Naive thymus-derived CD4-positive, alpha-beta T cell (primary cell): ENCODE measurements at regions not wholly inside any gene's neighbourhood (a gene's known extent, or its start where the extent isn't known, plus 50 kb on each side); places are given as distances from the start of the nearest gene placed in this dataset.
A peak's percentile ranks its signal among the peaks of the same experiment; 100 is the strongest.

Experiments
- ATAC-seq: fragments of 150-1000 bp; cut with Tn5 transposase; 2 replicates; pipeline ENCODE4 v1.10.0; 2021; ENCODE audit warnings: mild to moderate bottlenecking, moderate library complexity
- CTCF ChIA-PET: fragments of 350-600 bp; sonication (Branson Sonifier 250); formaldehyde crosslinking; loops from one replicate; lab custom pipeline; 2021; ENCODE audit warnings: antibody characterized with exemption; lab: Charles Lee
- POLR2A ChIA-PET: fragments of 350-600 bp; sonication (Branson Sonifier 250); formaldehyde crosslinking; loops from one replicate; lab custom pipeline; 2021; ENCODE audit warnings: antibody characterized with exemption, inconsistent platforms; lab: Charles Lee
- DNase-seq, 9 donors: peaks; one replicate each; pipeline versions ENCODE4 v3.0.0 to v3.0.0-alpha.2; 2020 to 2022; ENCODE audit warnings: mixed read lengths in 1 of 9
- H3K27ac ChIP-seq: one replicate; pipeline ENCODE4 v1.7.0; 2013; ENCODE audit warnings: mild to moderate bottlenecking, low read depth, low read length, moderate library complexity
- H3K27me3 ChIP-seq, 2 donors: one replicate each; pipeline ENCODE4 v1.7.0; 2013; ENCODE audit warnings: low read length in 2 of 2, mild to moderate bottlenecking in 2 of 2, moderate library complexity in 2 of 2; ENCODE audit not compliant: control insufficient read depth in 2 of 2, insufficient read depth in 2 of 2
- H3K36me3 ChIP-seq, 3 experiments: 1 replicate in 2 of 3; 2 replicates in 1 of 3; pipeline ENCODE4 v1.7.0; 2013; ENCODE audit warnings: low read length in 3 of 3, mild to moderate bottlenecking in 3 of 3, moderate library complexity in 1 of 3; ENCODE audit not compliant: insufficient read depth in 3 of 3, control insufficient read depth in 2 of 3
- H3K4me1 ChIP-seq, 2 donors: one replicate each; pipeline ENCODE4 v1.7.0; 2013; ENCODE audit warnings: low read length in 2 of 2, mild to moderate bottlenecking in 2 of 2, moderate library complexity in 1 of 2; ENCODE audit not compliant: control insufficient read depth in 2 of 2, insufficient read depth in 2 of 2
- H3K4me3 ChIP-seq: 2 replicates; pipeline ENCODE4 v1.7.0; 2013; ENCODE audit warnings: mild to moderate bottlenecking, low read length
- H3K9me3 ChIP-seq, 3 experiments: 1 replicate in 2 of 3; 2 replicates in 1 of 3; pipeline ENCODE4 v1.7.0; 2013; ENCODE audit warnings: low read length in 3 of 3; ENCODE audit not compliant: control insufficient read depth in 2 of 3
- H3K27ac Mint-ChIP-seq, 9 donors: one replicate each; pipeline ENCODE4 v1.8.0; 2020 to 2022; ENCODE audit warnings: mixed read lengths in 9 of 9, mild to moderate bottlenecking in 8 of 9, moderate library complexity in 5 of 9, inconsistent platforms in 2 of 9
- H3K27me3 Mint-ChIP-seq, 5 donors: one replicate each; pipeline ENCODE4 v1.8.0; 2021 to 2022; ENCODE audit warnings: mixed read lengths in 5 of 5, mild to moderate bottlenecking in 1 of 5
- H3K36me3 Mint-ChIP-seq, 5 donors: one replicate each; pipeline ENCODE4 v1.8.0; 2020 to 2022; ENCODE audit warnings: mixed read lengths in 5 of 5, mild to moderate bottlenecking in 3 of 5, inconsistent platforms in 1 of 5
- H3K4me1 Mint-ChIP-seq, 7 donors: one replicate each; pipeline ENCODE4 v1.8.0; 2020 to 2022; ENCODE audit warnings: mixed read lengths in 7 of 7, mild to moderate bottlenecking in 3 of 7, inconsistent platforms in 1 of 7
- H3K4me3 Mint-ChIP-seq, 10 donors: one replicate each; pipeline ENCODE4 v1.8.0; 2020 to 2022; ENCODE audit warnings: mild to moderate bottlenecking in 10 of 10, mixed read lengths in 10 of 10, moderate library complexity in 6 of 10, inconsistent platforms in 2 of 10
- H3K9me3 Mint-ChIP-seq, 11 donors: one replicate each; pipeline ENCODE4 v1.8.0; 2020 to 2022; ENCODE audit warnings: mixed read lengths in 11 of 11, mild to moderate bottlenecking in 4 of 11, inconsistent platforms in 1 of 11, moderate library complexity in 1 of 11
- intact Hi-C, 2 donors: fragments of 100-400 bp; cut with micrococcal nuclease; formaldehyde crosslinking; loops; one replicate each; pipeline ENCODE4 v1.15.1; 2023

- Mint-ChIP-seq H3K9me3 (peaks cover 0 to 13% (median 4%) of the 10 kb centered on the region in 11 donors), H3K27ac (no peak overlapping the region), H3K4me3 (no peak overlapping the region), H3K27me3 (no peaks in the 10 kb centered on the region), H3K36me3 (no peaks in the 10 kb centered on the region), H3K4me1 (no peaks in the 10 kb centered on the region)
- DNase-seq (no peak), ATAC-seq (no peak)
- Histone ChIP-seq H3K4me3 (no peak overlapping the region), H3K4me1 (no peaks in the 10 kb centered on the region), H3K27ac (no peak overlapping the region), H3K27me3 (no peaks in the 10 kb centered on the region), H3K9me3 (no peaks in the 10 kb centered on the region), H3K36me3 (no peaks in the 10 kb centered on the region)
- CTCF ChIA-PET, result no interaction called here
- intact Hi-C loops, result no loop called here
- POLR2A ChIA-PET, result no interaction called here
These were observed 175.9 kb upstream of the SALL1 start for GRCh38 chr16:51327001-51327400.

GRCh38 chr16:51326131-51326856 is 175.2 kb upstream of the SALL1 start:
- DNase-seq, result no peak

GRCh38 chr16:51321251-51321650 is 170.2 kb upstream of the SALL1 start:
- intact Hi-C loops, result no loop called here
- CTCF ChIA-PET, result no interaction called here

More at GRCh38 chr16:51326131-51326856, 175.2 kb upstream of the SALL1 start:
- Histone ChIP-seq H3K4me1 (no peaks in the 10 kb centered on the region), H3K36me3 (no peaks in the 10 kb centered on the region), H3K27ac (no peak overlapping the region), H3K9me3 (no peaks in the 10 kb centered on the region), H3K4me3 (no peak overlapping the region), H3K27me3 (no peaks in the 10 kb centered on the region)
- H3K27ac Mint-ChIP-seq, result peak overlapping the region in 1 of 9 donors; percentile 37
- H3K9me3 Mint-ChIP-seq, result peaks cover 0 to 12% (median 4%) of the 10 kb centered on the region in 11 donors
- POLR2A ChIA-PET, result no interaction called here
- ATAC-seq, result no peak
- no peaks in the 10 kb centered on the region for H3K4me1 Mint-ChIP-seq
- H3K36me3 Mint-ChIP-seq, result no peaks in the 10 kb centered on the region
- H3K27me3 Mint-ChIP-seq, result no peaks in the 10 kb centered on the region
- CTCF ChIA-PET, result no interaction called here
- intact Hi-C loops, result no loop called here
- no peak overlapping the region for H3K4me3 Mint-ChIP-seq

GRCh38 chr16:51317575-51317974 is 166.5 kb upstream of the SALL1 start:
- POLR2A ChIA-PET, result no interaction called here
- H3K36me3 Mint-ChIP-seq, result no peaks in the 10 kb centered on the region
- peaks cover 0 to 13% (median 4%) of the 10 kb centered on the region in 11 donors for H3K9me3 Mint-ChIP-seq
- no peak for DNase-seq
- H3K27ac Mint-ChIP-seq, result no peak overlapping the region
- no peak overlapping the region for H3K4me3 Mint-ChIP-seq
- no peaks in the 10 kb centered on the region for H3K9me3 ChIP-seq
- no peaks in the 10 kb centered on the region for H3K27me3 Mint-ChIP-seq
- CTCF ChIA-PET, result no interaction called here
- no peaks in the 10 kb centered on the region for H3K4me1 Mint-ChIP-seq
- no peak overlapping the region for H3K27ac ChIP-seq
- no peaks in the 10 kb centered on the region for H3K4me1 ChIP-seq
- H3K36me3 ChIP-seq, result no peaks in the 10 kb centered on the region
- ATAC-seq, result no peak
- no peak overlapping the region for H3K4me3 ChIP-seq
- no peaks in the 10 kb centered on the region for H3K27me3 ChIP-seq
- intact Hi-C loops, result no loop called here

More at GRCh38 chr16:51321251-51321650, 170.2 kb upstream of the SALL1 start:
- Histone ChIP-seq H3K4me1 (no peaks in the 10 kb centered on the region), H3K36me3 (no peaks in the 10 kb centered on the region), H3K9me3 (no peaks in the 10 kb centered on the region), H3K4me3 (no peak overlapping the region), H3K27me3 (no peaks in the 10 kb centered on the region), H3K27ac (no peak overlapping the region)
- Mint-ChIP-seq H3K36me3 (no peaks in the 10 kb centered on the region), H3K9me3 (peaks cover 0 to 8% (median 4%) of the 10 kb centered on the region in 11 donors), H3K27ac (no peak overlapping the region), H3K4me3 (no peak overlapping the region), H3K4me1 (no peaks in the 10 kb centered on the region), H3K27me3 (no peaks in the 10 kb centered on the region)
- no peak for DNase-seq
- ATAC-seq, result no peak
- POLR2A ChIA-PET, result no interaction called here

- H3K36me3 Mint-ChIP-seq, result no peaks in the 10 kb centered on the region
- no peak overlapping the region for H3K4me3 Mint-ChIP-seq
- ChIA-PET CTCF (no interaction called here), POLR2A (no interaction called here)
- no peak for ATAC-seq
- no peak overlapping the region for H3K27ac Mint-ChIP-seq
- no peaks in the 10 kb centered on the region for H3K4me1 Mint-ChIP-seq
- H3K9me3 ChIP-seq, result no peaks in the 10 kb centered on the region
- no peaks in the 10 kb centered on the region for H3K27me3 Mint-ChIP-seq
- H3K27me3 ChIP-seq, result no peaks in the 10 kb centered on the region
- H3K4me1 ChIP-seq, result no peaks in the 10 kb centered on the region
- H3K4me3 ChIP-seq, result no peak overlapping the region
- peaks cover 0 to 18% (median 5%) of the 10 kb centered on the region in 11 donors for H3K9me3 Mint-ChIP-seq
- no peak for DNase-seq
- intact Hi-C loops, result no loop called here
- no peak overlapping the region for H3K27ac ChIP-seq
- H3K36me3 ChIP-seq, result no peaks in the 10 kb centered on the region
These were observed 162.1 kb upstream of the SALL1 start for GRCh38 chr16:51313198-51313597.

GRCh38 chr16:51312363-51313150 is 161.5 kb upstream of the SALL1 start:
- no peak for ATAC-seq

More at GRCh38 chr16:51312363-51313150, 161.5 kb upstream of the SALL1 start:
- intact Hi-C loops, result no loop called here
- H3K9me3 Mint-ChIP-seq, result peaks cover 0 to 20% (median 3%) of the 10 kb centered on the region in 11 donors
- no peaks in the 10 kb centered on the region for H3K9me3 ChIP-seq
- no peaks in the 10 kb centered on the region for H3K27me3 Mint-ChIP-seq
- H3K36me3 Mint-ChIP-seq, result no peaks in the 10 kb centered on the region
- no peak overlapping the region for H3K27ac ChIP-seq
- no peak overlapping the region for H3K4me3 ChIP-seq
- no peak overlapping the region for H3K27ac Mint-ChIP-seq
- ChIA-PET POLR2A (no interaction called here), CTCF (no interaction called here)
- no peaks in the 10 kb centered on the region for H3K4me1 ChIP-seq
- no peak for DNase-seq
- no peaks in the 10 kb centered on the region for H3K4me1 Mint-ChIP-seq
- no peak overlapping the region for H3K4me3 Mint-ChIP-seq
- H3K36me3 ChIP-seq, result no peaks in the 10 kb centered on the region
- H3K27me3 ChIP-seq, result no peaks in the 10 kb centered on the region
